ENCODE measurements at regions not wholly inside any gene's neighbourhood (a gene's known extent, or its start where the extent isn't known, plus 50 kb on each side); places are given as distances from the start of the nearest gene placed in this dataset.

DNA sequence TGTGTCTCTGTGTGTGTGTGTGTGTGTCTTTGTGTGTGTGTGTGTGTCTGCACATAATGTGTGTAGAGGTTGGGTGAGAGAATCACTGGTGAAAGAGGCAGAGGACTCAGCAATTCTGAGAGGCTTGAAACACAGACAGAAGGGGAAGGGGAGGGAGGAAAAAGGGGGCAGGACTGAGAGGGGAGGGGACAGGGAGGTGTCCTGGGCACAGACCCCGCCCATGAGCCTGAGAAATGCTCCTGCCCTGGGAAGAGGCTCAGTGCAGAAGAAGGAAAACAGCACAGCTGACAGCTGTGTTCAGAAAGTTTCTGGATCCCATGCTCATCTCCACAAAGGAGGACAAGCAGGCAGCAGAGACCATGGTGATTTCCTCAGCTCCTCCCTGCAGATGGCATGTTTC is 59.1 kb upstream of the CEACAM8 start:
- TF ChIP-seq, protein P1, sequence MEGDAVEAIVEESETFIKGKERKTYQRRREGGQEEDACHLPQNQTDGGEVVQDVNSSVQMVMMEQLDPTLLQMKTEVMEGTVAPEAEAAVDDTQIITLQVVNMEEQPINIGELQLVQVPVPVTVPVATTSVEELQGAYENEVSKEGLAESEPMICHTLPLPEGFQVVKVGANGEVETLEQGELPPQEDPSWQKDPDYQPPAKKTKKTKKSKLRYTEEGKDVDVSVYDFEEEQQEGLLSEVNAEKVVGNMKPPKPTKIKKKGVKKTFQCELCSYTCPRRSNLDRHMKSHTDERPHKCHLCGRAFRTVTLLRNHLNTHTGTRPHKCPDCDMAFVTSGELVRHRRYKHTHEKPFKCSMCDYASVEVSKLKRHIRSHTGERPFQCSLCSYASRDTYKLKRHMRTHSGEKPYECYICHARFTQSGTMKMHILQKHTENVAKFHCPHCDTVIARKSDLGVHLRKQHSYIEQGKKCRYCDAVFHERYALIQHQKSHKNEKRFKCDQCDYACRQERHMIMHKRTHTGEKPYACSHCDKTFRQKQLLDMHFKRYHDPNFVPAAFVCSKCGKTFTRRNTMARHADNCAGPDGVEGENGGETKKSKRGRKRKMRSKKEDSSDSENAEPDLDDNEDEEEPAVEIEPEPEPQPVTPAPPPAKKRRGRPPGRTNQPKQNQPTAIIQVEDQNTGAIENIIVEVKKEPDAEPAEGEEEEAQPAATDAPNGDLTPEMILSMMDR (IDR thresholded peaks at IDR 0.05): no peak
- TF ChIP-seq POLR2AphosphoS5 (IDR thresholded peaks at IDR 0.05): no peak
- TF ChIP-seq POLR2A (IDR thresholded peaks at IDR 0.05): no peak
- TF ChIP-seq EP300 (IDR thresholded peaks at IDR 0.05): no peak
